HCT116 (cell line): ENCODE measurements at regions not wholly inside any gene's neighbourhood (a gene's known extent, or its start where the extent isn't known, plus 50 kb on each side); places are given as distances from the start of the nearest gene placed in this dataset.
"Not testable (repeated sequence)": the region's sequence is repeated elsewhere in the genome, so short reads cannot be mapped to it uniquely, and the experiment has no call there.

Experiments used
- ATAC-seq: fragments of 200-7000 bp; cut with Tn5 transposase; 2 replicates; pipeline ENCODE4 v1.9.1; 2020; ENCODE audit warnings: mild to moderate bottlenecking, moderate library complexity
- BruUV-seq: library from RNA; stranded (reverse); fragments of 400-500 nt; replicated peaks from 2 replicates; lab custom pipeline; 2021; lab: Mats Ljungman, UMichigan
- CTCF ChIA-PET: fragments of 300-600 bp; sonication (Branson Sonifier 250); formaldehyde crosslinking; loops from one replicate; lab custom pipeline; 2021; ENCODE audit warnings: antibody characterized with exemption; lab: Charles Lee
- POLR2A ChIA-PET: fragments of 300-600, 350-600 bp; sonication (Branson Sonifier 250); formaldehyde crosslinking; loops from one replicate; lab custom pipeline; 2021; ENCODE audit warnings: antibody characterized with exemption; lab: Charles Lee
- RAD21 ChIA-PET, 2 experiments: fragments of 300-600 bp; sonication (Branson Sonifier 250); formaldehyde crosslinking; loops; one replicate each; lab custom pipeline; 2023; ENCODE audit warnings: low total read pairs in 2 of 2; ENCODE audit not compliant: uncharacterized antibody in 2 of 2, unreplicated experiment in 2 of 2, low non-redundant PET in 1 of 2; lab: Charles Lee
- DNase-seq: peaks from one replicate; pipeline ENCODE4 v3.0.0-alpha.2; 2010; ENCODE audit warnings: low read depth, low spot score
- H2AFZ ChIP-seq: fragments of 200-600 bp; shearing (Covaris generic), sonication (generic); 2 replicates; pipeline ENCODE4 v1.6.1; 2017; ENCODE audit warnings: low read depth, mixed run types, mixed read lengths, antibody characterized with exemption, low read length; ENCODE audit not compliant: poor library complexity, severe bottlenecking
- H3K27ac ChIP-seq: 2 replicates; pipeline ENCODE4 v1.5.1; 2012; ENCODE audit warnings: low read depth, low read length
- H3K27me3 ChIP-seq: fragments of 200-600 bp; sonication (generic); 2 replicates; pipeline ENCODE4 v1.6.1; 2016; ENCODE audit warnings: mixed run types, low read length, mixed read lengths; ENCODE audit not compliant: insufficient read depth
- H3K36me3 ChIP-seq, 2 experiments: fragments of 200-500 bp in 1 of 2; fragments of 200-600 bp in 1 of 2; sonication (Bioruptor generic) in 1 of 2; sonication (generic) in 1 of 2; 2 replicates each; pipeline versions ENCODE4 v1.5.1 to v1.6.1; 2014 to 2016; ENCODE audit warnings: low read length in 2 of 2, inconsistent platforms in 1 of 2, mixed read lengths in 1 of 2, mixed run types in 1 of 2; ENCODE audit not compliant: insufficient read depth in 2 of 2, control insufficient read depth in 1 of 2
- H3K4me1 ChIP-seq, 2 experiments: fragments of 200-600 bp in 1 of 2; sonication (generic) in 1 of 2; 2 replicates each; pipeline versions ENCODE4 v1.5.1 to v1.6.1; 2012 to 2017; ENCODE audit warnings: low read length in 2 of 2, inconsistent platforms in 1 of 2, mild to moderate bottlenecking in 1 of 2, mixed read lengths in 1 of 2, mixed run types in 1 of 2, moderate library complexity in 1 of 2; ENCODE audit not compliant: insufficient read depth in 2 of 2, control insufficient read depth in 1 of 2
- H3K4me2 ChIP-seq: fragments of 200-600 bp; sonication (generic); 2 replicates; pipeline ENCODE4 v1.6.1; 2017; ENCODE audit warnings: mixed run types, low read length, mixed read lengths
- H3K4me3 ChIP-seq, 2 experiments: fragments of 200-600 bp in 1 of 2; sonication (generic) in 1 of 2; replicated peaks in 1 of 2; 2 replicates each; pipeline ENCODE4 v1.5.1; 2011 to 2016; ENCODE audit warnings: low read length in 2 of 2, control low read depth in 1 of 2, low read depth in 1 of 2, mild to moderate bottlenecking in 1 of 2, mixed read lengths in 1 of 2, mixed run types in 1 of 2
- H3K79me2 ChIP-seq: fragments of 200-600 bp; sonication (generic); 2 replicates; pipeline ENCODE4 v1.6.1; 2017; ENCODE audit warnings: mild to moderate bottlenecking, mixed run types, low read length, moderate library complexity, mixed read lengths; ENCODE audit not compliant: insufficient read depth
- H3K9ac ChIP-seq: fragments of 200-600 bp; sonication (generic); 2 replicates; pipeline ENCODE4 v1.6.1; 2016; ENCODE audit warnings: low read length, mixed read lengths
- H3K9me2 ChIP-seq: fragments of 200-600 bp; sonication (generic), shearing (Covaris generic); 2 replicates; pipeline ENCODE4 v1.6.1; 2017; ENCODE audit warnings: mixed run types, mild to moderate bottlenecking, moderate library complexity; ENCODE audit not compliant: insufficient read depth
- H3K9me3 ChIP-seq, 2 experiments: fragments of 200-500 bp in 1 of 2; fragments of 200-600 bp in 1 of 2; sonication (Bioruptor generic) in 1 of 2; sonication (generic) in 1 of 2; 2 replicates each; pipeline ENCODE4 v1.6.1; 2014 to 2017; ENCODE audit warnings: low read length in 2 of 2, mixed read lengths in 2 of 2, inconsistent platforms in 1 of 2, low read depth in 1 of 2, mild to moderate bottlenecking in 1 of 2, mixed run types in 1 of 2, moderate library complexity in 1 of 2; ENCODE audit not compliant: control insufficient read depth in 1 of 2, insufficient read depth in 1 of 2
- H4K20me1 ChIP-seq: fragments of 200-600 bp; sonication (generic), shearing (Covaris generic); 2 replicates; pipeline ENCODE4 v1.6.1; 2017; ENCODE audit warnings: mixed run types, mild to moderate bottlenecking, moderate library complexity; ENCODE audit not compliant: insufficient read depth
- ATF3 ChIP-seq: IDR thresholded peaks from 2 replicates; pipeline ENCODE4 v1.6.1; 2012
- CBX3 ChIP-seq: IDR thresholded peaks from 2 replicates; pipeline ENCODE4 v1.6.1; 2012; ENCODE audit warnings: low read depth
- CEBPB ChIP-seq: IDR thresholded peaks from 2 replicates; pipeline ENCODE4 v1.6.1; 2012; ENCODE audit warnings: low read depth
- EZH2 ChIP-seq: fragments of 200-600 bp; sonication (generic); IDR thresholded peaks from 2 replicates; pipeline ENCODE4 v1.6.1; 2017; ENCODE audit warnings: antibody characterized with exemption, mixed run types
- EZH2phosphoT487 ChIP-seq: fragments of 200-600 bp; IDR thresholded peaks from 2 replicates; pipeline ENCODE4 v1.6.1; 2018; ENCODE audit warnings: antibody characterized with exemption, borderline replicate concordance
- MAX ChIP-seq: IDR thresholded peaks from 2 replicates; pipeline ENCODE4 v1.6.1; 2012
- POLR2AphosphoS5 ChIP-seq: IDR thresholded peaks from 2 replicates; pipeline ENCODE4 v1.6.1; 2011; ENCODE audit warnings: mild to moderate bottlenecking, low read depth, low read length, moderate library complexity
- REST ChIP-seq: IDR thresholded peaks from 2 replicates; pipeline ENCODE4 v1.6.1; 2012; ENCODE audit warnings: low read depth
- SP1 ChIP-seq: IDR thresholded peaks from 2 replicates; pipeline ENCODE4 v1.6.1; 2012; ENCODE audit warnings: low read depth
- SRF ChIP-seq: IDR thresholded peaks from 2 replicates; pipeline ENCODE4 v1.6.1; 2012; ENCODE audit warnings: low read depth
- TCF7L2 ChIP-seq: IDR thresholded peaks from 2 replicates; pipeline ENCODE4 v1.7.0; 2011; ENCODE audit warnings: borderline replicate concordance, inconsistent platforms; ENCODE audit not compliant: insufficient read depth, insufficient read length; ENCODE audit errors: extremely low read depth
- YY1 ChIP-seq: IDR thresholded peaks from 2 replicates; pipeline ENCODE4 v1.6.1; 2011; ENCODE audit warnings: low read length, low read depth, moderate library complexity, mild to moderate bottlenecking; ENCODE audit not compliant: insufficient replicate concordance; ENCODE audit errors: extremely low read depth
- ZNF274 ChIP-seq: fragments of 200-500 bp; sonication (Bioruptor generic); IDR thresholded peaks from 2 replicates; pipeline ENCODE4 v1.6.1; 2014; ENCODE audit warnings: mild to moderate bottlenecking, low read depth, low read length, inconsistent platforms
- intact Hi-C: fragments of 100-400 bp; cut with micrococcal nuclease; formaldehyde crosslinking; loops from 2 replicates; pipeline ENCODE4 v1.10.0; 2022

GRCh38 chr13:80677227-80677626 is 336.3 kb upstream of the SPRY2 start:
- ChIA-PET CTCF (no interaction called here), POLR2A (no interaction called here), RAD21 (no interaction called here)
- H3K27ac ChIP-seq = no peak overlapping the region
- no peaks in the 10 kb centered on the region for H3K36me3 ChIP-seq
- H3K27me3 ChIP-seq = no peaks in the 10 kb centered on the region
- H3K4me2 ChIP-seq = no peak overlapping the region
- H3K9me2 ChIP-seq = no peaks in the 10 kb centered on the region
- H3K4me3 ChIP-seq = no peak overlapping the region
- no peak overlapping the region for H2AFZ ChIP-seq
- TF ChIP-seq TCF7L2 = no peak
- no peak for TF ChIP-seq CEBPB
- TF ChIP-seq ATF3 = no peak
- TF ChIP-seq REST = no peak
- TF ChIP-seq MAX = no peak
- TF ChIP-seq EZH2phosphoT487 = no peak
- TF ChIP-seq SP1 = no peak
- TF ChIP-seq CBX3 = no peak
- TF ChIP-seq EZH2 = no peak
- TF ChIP-seq ZNF274 = no peak
- no peak for TF ChIP-seq POLR2AphosphoS5
- no peak for TF ChIP-seq YY1
- TF ChIP-seq SRF = no peak
- H3K4me1 ChIP-seq = no peaks in the 10 kb centered on the region
- BruUV-seq = no TSS peak
- H3K79me2 ChIP-seq = no peaks in the 10 kb centered on the region
- intact Hi-C loops = no loop called here
- H3K9me3 ChIP-seq = peaks cover 0 to 1% of the 10 kb centered on the region in 2 experiments; a peak in 1 of 4 replicates
- ATAC-seq = no peak
- no peaks in the 10 kb centered on the region for H4K20me1 ChIP-seq
- no peak overlapping the region for H3K9ac ChIP-seq
- DNase-seq = no peak

GRCh38 chr13:80675442-80675841 is 334.5 kb upstream of the SPRY2 start:
- H3K36me3 ChIP-seq, H2AFZ ChIP-seq, H3K9me3 ChIP-seq, BruUV-seq, DNase-seq, H3K9me2 ChIP-seq, CTCF ChIA-PET, H3K9ac ChIP-seq, RAD21 ChIA-PET, H3K4me2 ChIP-seq, H3K27me3 ChIP-seq, POLR2A ChIA-PET, H3K4me1 ChIP-seq, H3K27ac ChIP-seq, H4K20me1 ChIP-seq, ATAC-seq, H3K4me3 ChIP-seq, H3K79me2 ChIP-seq, intact Hi-C loops: not testable (repeated sequence)
